HS-27A (cell line): ENCODE measurements at regions not wholly inside any gene's neighbourhood (a gene's known extent, or its start where the extent isn't known, plus 50 kb on each side); places are given as distances from the start of the nearest gene placed in this dataset.
"Not testable (repeated sequence)": the region's sequence is repeated elsewhere in the genome, so short reads cannot be mapped to it uniquely, and the experiment has no call there.

ENCODE experiments used
- DNase-seq: peaks from one replicate; pipeline ENCODE4 v3.0.0-alpha.2; 2012; ENCODE audit warnings: low read depth, missing footprints

DNA sequence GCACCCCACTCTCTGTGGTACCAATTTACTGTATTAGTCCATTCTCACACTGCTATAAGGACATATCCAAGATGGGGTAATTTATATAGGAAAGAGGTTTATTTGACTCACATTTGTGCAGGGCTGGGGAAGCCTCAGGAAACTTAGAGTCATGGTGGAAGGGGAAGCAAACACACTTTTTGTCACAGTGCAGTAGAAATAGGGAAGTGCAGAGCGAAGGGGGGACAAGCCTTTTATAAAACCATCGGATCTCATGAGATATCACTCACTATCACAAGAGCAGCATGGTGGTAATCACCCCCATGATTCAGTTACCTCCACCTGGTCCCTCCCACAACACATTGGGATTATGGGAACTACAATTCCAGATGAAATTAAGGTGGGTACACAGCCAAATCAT is 766.9 kb upstream of the PCDH10 start:
- DNase-seq, result no peak

DNA sequence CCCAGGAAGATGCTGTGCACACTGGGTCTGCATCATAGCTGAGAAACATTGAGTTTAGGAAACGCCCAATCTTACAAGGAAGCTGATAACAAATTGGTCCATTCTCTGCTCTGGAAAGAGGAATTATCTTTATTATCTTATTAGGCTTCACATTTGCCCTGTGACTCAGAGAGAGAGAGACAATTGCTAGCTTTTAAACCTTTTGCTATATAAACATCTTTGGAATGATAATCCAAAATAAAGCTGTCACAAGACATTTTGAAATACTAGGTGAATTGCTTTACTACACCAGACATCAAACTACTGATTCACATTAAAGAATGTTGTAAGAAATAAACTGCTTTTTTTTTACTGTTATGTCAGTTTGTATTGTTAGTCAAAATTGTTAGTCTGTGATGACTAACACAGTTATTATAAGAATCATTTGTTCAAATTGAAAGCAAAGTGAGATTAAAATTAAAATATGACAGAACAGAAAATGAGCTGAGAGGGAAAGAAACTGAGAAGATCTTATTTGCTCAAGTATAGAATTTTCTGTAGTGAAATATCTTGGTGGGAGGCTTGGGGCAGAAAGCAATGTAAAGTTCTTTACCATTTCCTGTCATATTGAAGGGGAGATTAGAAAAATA is 765.4 kb upstream of the PCDH10 start:
- DNase-seq, result no peak

DNA sequence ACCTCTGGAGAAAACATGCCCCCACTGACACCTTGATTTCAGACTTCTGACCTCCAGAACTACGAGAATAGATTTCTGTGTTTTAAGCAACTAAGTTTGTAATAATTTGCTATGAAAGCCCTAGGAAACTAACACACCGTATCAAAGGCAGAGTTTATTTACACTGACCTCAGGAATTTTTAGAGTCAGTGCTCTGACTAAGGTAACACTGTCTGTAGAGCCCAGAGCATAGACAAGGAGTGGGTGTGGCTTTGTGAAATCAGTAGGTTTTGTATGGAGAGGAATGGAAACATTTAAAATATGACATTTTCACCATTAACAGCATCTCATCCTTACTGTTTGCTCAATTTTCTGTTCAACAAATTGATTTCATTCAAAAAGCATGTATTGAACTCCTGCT is 764.4 kb upstream of the PCDH10 start:
- no peak for DNase-seq

DNA sequence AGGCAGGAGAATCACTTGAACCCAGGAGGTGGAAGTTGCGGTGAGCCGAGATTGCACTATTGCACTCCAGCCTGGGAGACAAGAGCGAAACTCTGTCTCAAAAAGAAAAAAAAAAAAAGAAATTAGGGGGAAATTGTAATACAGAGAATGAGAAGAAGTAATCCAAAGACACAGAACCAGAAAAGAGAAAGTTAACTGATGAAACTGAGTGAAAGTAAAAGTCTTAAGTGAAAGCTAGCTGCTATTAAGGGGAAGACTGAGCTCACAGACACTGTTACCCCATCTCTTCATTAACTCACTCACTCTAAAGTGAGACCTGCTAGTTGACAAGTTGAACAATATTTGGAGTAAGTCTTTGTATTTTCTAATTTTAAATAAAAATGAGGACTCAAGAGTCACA is 763.0 kb upstream of the PCDH10 start:
- DNase-seq, result no peak

DNA sequence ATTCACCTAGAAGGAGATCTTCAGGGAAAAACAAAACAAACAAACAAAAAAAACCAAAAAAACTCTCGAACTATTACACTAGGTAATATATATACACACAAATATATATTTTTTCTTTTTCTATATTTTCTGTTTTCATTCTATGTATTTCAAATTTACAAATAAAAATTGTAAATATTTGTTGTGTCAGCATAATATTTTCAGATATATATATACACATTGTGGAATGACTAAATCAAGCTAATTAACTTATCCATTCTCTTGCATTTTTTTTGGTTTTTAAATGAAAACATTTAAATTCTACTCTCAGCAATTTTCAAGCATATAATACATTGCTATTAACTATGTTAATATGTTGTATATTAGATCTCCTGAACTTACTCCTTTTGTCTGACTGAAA is 762.0 kb upstream of the PCDH10 start:
- no peak for DNase-seq

DNA sequence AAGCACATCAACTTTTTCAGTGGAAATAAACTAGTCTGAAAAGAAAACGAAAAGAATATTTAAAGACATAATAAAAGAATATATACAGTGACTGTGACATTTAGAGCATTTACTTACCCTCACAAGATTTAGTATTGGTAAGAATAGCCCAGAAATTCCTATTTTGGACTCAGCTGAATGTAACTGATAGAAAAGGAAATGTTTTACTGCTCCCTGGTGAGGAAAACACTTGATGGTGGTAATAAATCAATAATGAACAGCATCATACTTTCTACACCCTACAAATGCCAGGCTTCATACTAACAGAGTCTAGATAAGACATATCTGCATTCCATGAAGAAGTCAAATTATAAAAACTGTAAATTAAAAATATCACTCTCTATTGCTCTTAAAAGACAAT is 753.5 kb upstream of the PCDH10 start:
- DNase-seq, result no peak

DNA sequence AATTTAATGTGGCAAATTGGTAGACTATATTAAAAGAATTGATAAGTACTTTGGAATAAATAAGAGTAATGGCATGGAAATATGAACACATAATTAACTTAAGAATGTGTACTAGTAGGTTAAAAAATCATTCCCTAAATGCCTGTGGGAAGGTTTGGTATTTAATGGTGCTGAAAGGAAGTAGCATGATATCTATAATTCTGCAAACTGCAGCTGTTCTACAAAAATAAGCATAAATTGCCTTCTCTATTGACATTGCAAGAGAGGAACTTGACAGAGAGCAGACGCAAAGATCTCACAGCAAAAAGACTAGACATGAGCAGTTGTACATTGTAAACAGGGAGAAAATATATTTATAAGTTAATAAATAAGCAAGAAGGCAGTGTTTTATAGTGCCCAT is 752.5 kb upstream of the PCDH10 start:
- DNase-seq, result no peak

DNA sequence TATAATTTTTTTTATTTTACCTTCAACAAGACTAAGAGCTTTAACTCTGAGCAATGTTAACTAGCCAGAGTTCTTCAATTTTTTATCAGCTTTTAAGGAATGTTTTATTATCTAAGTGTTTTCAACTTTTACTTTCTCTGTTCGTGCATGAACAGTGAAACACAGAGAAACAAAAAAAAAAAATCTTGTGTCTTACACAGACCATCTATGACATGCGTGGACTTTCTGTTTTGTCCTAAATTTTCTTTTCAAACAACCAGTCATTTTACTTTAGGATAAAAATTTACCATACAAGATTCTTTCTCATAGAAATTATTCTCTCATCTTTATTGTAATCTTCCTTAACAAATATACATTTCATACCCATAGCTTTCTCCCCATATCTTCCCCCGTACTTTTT is 731.9 kb upstream of the PCDH10 start:
- no peak for DNase-seq

DNA sequence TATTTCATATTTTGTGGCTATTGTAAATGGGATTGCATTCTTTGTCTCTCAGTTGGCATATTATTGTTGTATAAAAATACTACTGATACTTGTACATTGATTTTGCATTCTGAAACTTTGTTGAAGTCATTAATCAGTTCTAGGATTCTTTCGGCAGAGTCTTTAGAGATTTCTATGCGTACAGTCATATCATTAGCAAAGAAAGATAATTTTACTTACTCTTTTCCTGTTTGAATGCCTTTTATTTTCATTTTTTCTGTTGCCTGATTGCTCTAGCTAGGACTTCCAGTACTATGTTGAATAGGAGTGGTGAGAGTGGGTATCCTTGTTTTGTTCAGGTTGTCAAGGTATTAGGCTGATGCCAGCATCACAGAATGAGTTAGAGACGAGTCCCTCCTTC is 722.0 kb upstream of the PCDH10 start:
- no peak for DNase-seq

DNA sequence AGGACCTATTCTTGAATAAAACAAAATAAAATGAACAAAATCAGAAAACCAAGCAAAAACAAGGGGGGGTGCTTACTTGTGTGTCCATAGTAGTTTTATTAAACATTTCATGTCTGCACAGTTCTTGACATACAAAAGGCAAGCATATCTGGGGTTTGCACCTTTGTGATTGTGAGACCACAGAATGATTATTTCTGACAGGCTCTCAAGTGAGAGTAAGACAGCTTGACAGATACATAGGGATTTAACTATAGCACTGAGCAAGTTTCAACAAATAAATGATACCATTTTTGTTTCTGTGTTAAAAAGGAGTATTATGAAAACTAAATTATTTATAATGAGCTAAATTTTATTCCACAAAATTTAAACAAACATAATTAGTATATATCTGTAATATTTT is 712.0 kb upstream of the PCDH10 start:
- no peak for DNase-seq

DNA sequence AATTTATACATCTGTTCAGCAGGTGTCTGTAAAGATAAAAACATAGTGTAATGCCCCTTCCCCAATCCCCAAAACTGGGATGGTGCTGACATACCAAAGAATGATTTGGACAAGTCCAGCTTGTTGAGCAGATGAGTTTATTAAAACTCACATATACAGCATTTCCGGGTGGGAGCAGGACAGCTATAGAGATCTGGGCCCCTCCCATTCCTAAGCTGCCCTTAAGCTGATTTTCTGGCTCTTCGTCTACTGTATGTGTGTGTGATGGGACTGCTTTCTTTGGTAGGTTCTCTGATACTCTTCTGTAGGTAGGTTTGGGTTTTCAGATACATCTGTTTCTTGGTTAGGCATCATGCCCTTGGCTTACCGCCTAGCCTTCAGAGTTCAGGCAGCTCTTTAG is 703.7 kb upstream of the PCDH10 start:
- DNase-seq, result no peak

DNA sequence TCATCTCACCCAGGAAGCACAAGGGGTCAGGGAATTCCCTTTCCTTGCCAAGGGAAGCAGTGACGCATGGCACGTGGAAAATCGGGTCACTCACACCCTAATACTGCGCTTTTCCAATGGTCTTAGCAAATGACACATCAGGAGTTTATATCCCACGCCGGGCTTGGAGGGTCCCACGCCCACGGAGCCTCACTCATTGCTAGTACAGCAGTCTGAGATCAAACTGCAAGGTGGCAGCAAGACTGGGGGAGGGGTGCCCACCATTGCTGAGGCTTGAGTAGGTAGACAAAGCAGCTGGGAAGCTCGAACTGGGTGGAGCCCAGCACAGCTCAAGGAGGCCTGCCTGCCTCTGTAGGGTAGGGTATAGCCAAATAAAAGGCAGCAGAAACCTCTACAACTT is 691.1 kb upstream of the PCDH10 start:
- not testable (repeated sequence) for DNase-seq

DNA sequence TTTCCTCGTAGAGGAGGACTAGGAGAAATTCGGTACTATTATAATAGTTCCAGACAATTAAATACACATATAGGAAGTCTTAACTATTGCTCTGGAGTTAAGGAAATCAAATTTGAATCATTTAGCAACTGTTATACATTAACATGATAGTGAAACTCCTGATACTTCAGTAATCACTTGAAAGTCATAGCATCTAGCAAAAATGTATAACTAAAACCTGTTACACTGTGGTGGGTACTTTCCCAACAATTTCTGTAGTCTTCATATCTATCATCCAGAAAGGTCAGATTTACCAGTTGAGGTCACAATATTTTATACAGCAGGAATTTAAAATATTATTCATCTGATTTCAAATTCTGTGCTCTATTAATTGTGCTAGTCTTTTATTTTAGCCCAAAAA is 669.6 kb upstream of the PCDH10 start:
- no peak for DNase-seq

DNA sequence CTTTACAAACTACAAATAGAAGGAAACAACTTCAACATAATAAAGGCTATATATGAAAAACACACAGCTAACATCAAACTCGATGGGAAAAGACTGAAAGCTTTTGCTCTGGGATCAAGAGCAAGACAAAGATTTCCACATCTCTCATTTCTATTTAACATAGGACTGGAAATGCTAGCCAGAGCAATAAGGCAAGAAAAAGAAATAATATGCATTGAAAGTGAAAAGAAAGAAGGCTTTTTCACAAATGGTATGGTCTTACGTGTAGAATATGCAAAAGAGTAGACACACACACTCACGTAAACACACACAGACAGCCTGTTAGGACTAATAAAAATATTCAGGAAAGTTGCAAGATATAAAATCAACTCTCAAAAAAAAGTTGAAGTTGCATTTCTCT is 660.5 kb upstream of the PCDH10 start:
- DNase-seq, result no peak

DNA sequence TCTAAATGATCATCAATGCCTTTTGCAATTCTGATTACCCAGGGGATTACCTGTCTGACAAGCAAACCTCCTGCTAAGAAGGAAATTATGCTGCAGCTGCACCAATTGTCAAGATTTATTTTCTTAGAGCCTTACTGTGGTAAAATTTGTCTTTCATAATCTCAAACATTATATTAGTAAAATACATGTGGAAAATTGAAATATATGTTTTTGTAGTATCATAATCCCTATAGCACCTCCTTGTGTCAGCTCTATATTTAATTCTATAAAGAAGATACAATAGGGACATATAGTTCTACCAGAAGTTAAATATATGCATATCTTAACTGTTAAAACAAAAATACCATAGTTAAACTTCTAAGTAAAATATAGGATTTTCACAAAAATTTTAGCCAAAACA is 655.6 kb upstream of the PCDH10 start:
- no peak for DNase-seq

DNA sequence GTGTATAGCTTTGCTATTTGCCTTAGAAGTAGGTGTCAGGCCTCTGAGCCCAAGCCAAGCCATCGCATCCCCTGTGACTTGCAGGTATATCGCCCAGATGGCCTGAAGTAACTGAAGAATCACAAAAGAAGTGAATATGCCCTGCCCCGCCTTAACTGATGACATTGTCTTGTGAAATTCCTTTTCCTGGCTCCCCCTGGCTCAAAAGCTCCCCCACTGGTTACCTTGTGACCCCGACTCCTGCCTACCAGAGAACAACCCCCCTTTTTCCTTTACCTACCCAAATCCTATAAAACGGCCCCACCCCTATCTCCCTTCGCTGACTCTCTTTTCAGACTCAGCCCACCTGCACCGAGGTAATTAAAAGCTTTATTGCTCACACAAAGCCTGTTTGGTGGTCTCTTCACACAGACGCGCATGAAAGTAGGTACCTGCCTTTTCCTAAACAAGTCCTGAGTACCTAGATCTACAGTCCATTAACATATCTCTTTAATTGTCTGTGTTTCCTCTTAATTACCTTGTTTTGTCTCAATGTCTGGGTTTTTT is 653.8 kb upstream of the PCDH10 start:
- not testable (repeated sequence) for DNase-seq

DNA sequence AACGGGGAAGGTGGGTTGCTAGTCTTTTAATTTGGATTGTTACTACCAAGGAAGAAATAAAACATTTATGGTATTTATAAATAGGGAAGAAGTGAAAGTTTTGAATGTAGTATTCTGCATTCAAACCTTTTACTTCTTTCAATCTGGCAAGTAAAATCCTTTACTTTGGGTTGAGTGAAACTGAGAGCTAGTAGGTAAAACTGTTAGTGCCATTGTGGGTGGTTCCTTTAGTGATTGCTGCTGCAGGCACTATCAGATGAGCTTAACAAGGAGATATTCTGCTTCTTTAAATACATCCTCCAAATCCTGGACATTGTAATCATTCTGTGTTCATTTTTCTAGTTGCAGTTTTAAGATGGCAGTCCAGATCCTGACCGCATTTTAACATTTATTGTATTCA is 650.9 kb upstream of the PCDH10 start:
- no peak for DNase-seq

DNA sequence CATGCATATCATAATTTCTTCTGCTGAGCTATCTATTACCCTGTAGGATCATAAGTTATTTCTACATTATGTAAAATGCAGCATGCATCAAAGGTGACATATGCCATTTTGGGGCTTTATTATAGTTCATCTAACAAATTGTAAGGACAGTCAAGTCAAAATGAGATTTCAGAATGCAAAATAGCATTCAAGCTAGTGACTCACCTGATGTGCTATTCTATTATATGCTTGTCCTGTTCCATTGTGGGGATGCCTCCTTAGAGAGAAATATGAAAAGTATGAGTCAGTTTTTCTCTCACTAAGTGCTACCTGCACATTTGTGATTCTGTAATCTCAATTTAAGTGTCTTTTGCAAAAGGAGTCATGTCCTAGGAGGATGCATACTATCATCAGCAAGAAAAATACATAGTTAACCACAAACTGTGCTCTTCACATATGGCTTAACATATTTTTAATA is 647.0 kb upstream of the PCDH10 start:
- no peak for DNase-seq

DNA sequence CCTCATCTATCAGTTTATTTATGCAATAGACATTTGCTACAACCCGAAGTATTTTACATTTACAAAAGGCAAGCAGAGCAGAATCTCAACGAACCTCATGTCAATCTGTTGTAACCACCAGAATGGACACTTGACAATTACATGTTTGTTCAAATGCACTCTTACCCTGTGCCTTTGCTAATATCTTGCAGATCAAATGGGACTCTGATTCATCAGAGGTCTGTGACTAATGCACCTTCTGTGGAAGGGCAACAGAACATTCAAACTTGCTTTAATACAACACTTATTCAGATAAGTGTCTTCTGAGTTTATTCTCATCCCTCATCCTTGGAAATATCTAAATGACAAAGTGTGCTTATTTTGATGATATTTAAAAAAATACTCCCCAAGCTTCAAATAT is 644.7 kb upstream of the PCDH10 start:
- no peak for DNase-seq

DNA sequence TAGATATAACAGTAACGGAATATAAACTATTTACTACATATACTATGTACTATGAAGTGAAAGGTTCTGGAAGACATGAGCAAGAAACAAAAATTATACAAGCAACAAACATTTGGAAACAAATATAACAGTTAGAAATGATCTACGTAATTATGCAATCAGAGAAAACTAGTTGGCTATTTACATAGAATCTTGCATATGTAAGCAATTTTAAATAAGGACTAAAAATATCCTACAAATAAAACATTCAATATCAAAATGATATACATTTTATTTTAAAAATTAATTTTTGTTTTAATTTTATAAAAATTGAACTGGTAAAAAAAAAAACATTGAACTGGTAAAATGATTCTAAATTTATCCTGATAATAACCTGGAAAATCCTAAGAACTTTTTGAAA is 642.5 kb upstream of the PCDH10 start:
- no peak for DNase-seq

DNA sequence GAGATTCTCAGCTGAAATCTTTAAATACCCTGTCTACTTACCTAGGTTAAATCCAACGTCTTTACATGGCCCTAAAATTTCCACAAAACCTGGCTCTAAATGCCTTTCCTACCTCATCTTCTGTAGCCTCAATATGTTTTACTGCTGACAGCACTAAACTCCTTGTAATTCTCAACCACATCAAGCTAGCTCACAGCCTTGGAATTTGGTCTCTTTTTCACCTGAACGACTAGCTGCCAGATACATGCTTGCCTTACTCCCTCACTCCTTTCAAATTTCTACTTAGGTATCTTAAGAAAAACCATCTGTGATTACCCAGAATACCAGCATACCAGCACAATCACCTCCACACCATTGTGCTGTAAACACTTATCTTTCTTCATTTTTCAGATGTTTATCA is 635.6 kb upstream of the PCDH10 start:
- DNase-seq, result no peak

DNA sequence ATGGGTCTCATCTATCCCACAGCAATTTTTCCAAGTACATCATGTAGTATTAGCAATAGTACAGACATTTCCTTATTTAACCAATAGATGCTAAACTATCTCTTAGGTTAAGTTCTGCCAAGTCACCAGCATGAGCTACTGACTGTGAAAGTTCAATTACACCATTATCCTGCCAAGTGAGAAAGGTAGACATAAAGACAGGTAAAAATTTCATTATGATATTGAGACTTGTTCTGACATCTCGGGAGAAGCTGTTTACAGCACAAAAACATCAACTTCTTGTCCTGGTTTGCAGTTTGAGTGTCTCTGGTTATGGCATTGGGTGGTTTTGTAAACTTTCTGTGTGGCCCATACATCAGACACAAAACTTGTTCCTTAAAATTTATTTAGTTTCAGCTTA is 622.4 kb upstream of the PCDH10 start:
- DNase-seq, result no peak

DNA sequence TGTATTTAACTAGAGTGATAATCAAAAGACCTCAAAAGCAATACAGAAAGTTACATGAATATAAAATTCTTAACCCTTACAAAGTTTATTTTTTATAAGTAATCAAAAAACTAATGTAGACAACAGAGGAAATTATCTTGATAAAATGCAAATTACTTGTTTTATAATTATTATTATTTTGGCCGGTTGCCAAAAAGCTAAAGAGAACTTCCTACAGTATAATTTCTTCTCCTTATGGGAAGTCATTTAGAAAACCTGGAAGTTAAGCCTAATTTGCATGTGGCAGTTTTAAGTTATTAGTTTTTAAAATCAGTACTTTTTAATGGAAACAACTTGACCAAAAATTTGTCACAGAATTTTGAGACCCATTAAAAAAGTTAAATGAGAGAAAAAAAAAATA is 621.3 kb upstream of the PCDH10 start:
- no peak for DNase-seq

DNA sequence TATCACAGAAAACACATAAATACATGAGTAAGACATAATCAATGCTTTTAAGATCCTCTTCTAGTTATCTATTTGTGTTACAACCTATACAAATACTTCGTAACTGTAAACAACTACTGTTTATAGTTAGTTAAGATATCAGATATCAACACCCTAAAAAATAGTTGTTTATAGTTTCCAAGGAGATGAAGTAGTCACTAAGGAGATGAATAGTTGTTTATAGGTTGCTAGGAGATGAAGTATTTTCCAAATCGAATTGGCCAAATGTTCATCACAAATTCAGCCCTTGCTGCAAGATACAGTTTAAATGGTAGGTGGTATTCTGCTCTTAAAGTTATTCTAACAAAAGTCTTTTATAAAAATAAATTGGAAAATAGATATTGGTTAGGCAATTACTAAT is 618.2 kb upstream of the PCDH10 start:
- no peak for DNase-seq

DNA sequence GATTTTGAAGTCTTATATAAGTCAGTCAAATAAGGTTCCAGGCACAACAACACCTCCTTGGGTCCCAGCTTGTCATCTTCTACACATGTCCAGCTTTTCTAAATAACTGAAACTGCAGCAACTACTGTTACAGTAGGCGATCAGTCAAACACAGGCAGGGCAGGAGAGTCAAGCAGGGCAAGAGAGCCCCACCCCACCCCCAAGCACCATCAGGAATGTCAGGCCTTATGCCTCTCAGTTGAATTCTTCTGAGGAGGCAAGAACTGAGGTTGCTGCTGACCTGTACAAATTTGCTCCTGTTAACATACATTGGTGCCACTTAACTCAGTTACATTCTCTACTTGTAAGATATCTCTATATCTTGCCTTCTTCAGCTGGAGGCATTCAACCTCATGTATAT is 608.8 kb upstream of the PCDH10 start:
- no peak for DNase-seq
